ENCODE measurements at regions not wholly inside any gene's neighbourhood (a gene's known extent, or its start where the extent isn't known, plus 50 kb on each side); places are given as distances from the start of the nearest gene placed in this dataset.

GRCh38 chr7:124398937-124399552 is 366.2 kb upstream of the TMEM229A start:
- Mint-ChIP-seq H3K36me3 (ENCODE audit: insufficient read depth) (no peaks in the 10 kb centered on the region), H3K27ac (ENCODE audit: low read depth) (no peak overlapping the region), H3K27me3 (no peaks in the 10 kb centered on the region), H3K4me1 (no peaks in the 10 kb centered on the region), H3K9me3 (peaks cover 29% of the 10 kb centered on the region), H3K4me3 (no peak overlapping the region)
- ATAC-seq (replicated peaks; ENCODE audit: extremely low read depth, poor library complexity, severe bottlenecking): no peak
- no peak for DNase-seq (ENCODE audit: low spot score in 2 of 2)

DNA sequence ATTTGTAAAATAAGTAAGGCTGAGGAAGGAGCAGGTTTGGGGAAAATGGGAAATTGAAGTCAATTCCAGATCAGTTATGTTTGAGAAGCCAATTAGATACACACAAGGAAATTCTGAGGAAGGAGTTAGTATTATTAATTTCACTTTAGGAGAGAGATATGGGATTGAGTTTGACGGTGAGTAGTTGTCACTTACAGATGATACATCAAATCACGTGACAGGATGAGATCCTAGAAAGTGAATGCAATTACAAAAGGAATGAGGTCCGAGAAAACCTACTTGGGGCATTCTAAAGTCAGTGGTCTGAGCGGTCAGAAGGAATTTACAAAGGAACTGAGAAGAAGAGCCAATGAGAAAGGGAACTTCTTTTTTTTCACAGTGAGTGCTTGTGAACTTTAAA is 364.3 kb upstream of the TMEM229A start:
- H3K36me3 Mint-ChIP-seq (ENCODE audit: insufficient read depth): no peaks in the 10 kb centered on the region
- H3K4me1 Mint-ChIP-seq: no peaks in the 10 kb centered on the region
- DNase-seq (ENCODE audit: low spot score in 2 of 2) (no peak), ATAC-seq (replicated peaks; ENCODE audit: extremely low read depth, poor library complexity, severe bottlenecking) (no peak)
- no peak overlapping the region for H3K4me3 Mint-ChIP-seq
- no peaks in the 10 kb centered on the region for H3K27me3 Mint-ChIP-seq
- H3K27ac Mint-ChIP-seq (ENCODE audit: low read depth): no peak overlapping the region
- peaks cover 23% of the 10 kb centered on the region for H3K9me3 Mint-ChIP-seq

GRCh38 chr7:124390301-124390700 is 357.4 kb upstream of the TMEM229A start:
- ATAC-seq (replicated peaks; ENCODE audit: extremely low read depth, poor library complexity, severe bottlenecking) (no peak), DNase-seq (ENCODE audit: low spot score in 2 of 2) (no peak)
- Mint-ChIP-seq H3K4me1 (no peaks in the 10 kb centered on the region), H3K36me3 (ENCODE audit: insufficient read depth) (no peaks in the 10 kb centered on the region), H3K4me3 (no peak overlapping the region), H3K27me3 (no peaks in the 10 kb centered on the region), H3K27ac (ENCODE audit: low read depth) (no peak overlapping the region), H3K9me3 (no peaks in the 10 kb centered on the region)

- Mint-ChIP-seq H3K4me1 (no peaks in the 10 kb centered on the region), H3K9me3 (no peaks in the 10 kb centered on the region), H3K27me3 (no peaks in the 10 kb centered on the region), H3K27ac (ENCODE audit: low read depth) (no peak overlapping the region), H3K36me3 (ENCODE audit: insufficient read depth) (no peaks in the 10 kb centered on the region), H3K4me3 (no peak overlapping the region)
- no peak for ATAC-seq (replicated peaks; ENCODE audit: extremely low read depth, poor library complexity, severe bottlenecking)
- DNase-seq (ENCODE audit: low spot score in 2 of 2): no peak
Observed at GRCh38 chr7:124388751-124389150, 355.9 kb upstream of the TMEM229A start.

DNA sequence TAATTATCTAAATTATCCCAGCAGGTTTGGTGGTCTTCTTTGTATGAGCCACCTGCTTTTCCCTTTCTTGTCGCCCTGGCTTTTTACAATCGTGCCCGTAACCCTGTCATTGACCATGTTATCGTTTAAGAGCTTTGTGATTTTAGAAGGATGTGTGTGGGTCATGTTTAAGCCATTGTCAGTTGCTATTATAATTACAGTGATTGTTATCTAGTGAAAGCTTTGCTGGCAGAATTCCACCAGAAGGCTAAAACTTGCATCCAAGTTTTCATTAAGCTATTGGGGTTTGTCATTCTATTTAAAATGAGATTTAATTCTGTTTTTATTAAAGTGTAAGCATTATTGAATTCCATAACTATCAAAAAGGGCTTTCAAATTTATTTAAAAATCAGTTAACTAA is 354.2 kb upstream of the TMEM229A start:
- ATAC-seq (replicated peaks; ENCODE audit: extremely low read depth, poor library complexity, severe bottlenecking): no peak
- H3K4me1 Mint-ChIP-seq: no peaks in the 10 kb centered on the region
- no peak overlapping the region for H3K4me3 Mint-ChIP-seq

GRCh38 chr7:124379296-124379695 is 346.4 kb upstream of the TMEM229A start:
- H3K4me3 Mint-ChIP-seq: no peak overlapping the region
- H3K4me1 Mint-ChIP-seq: no peaks in the 10 kb centered on the region
- no peak overlapping the region for H3K27ac Mint-ChIP-seq (ENCODE audit: low read depth)
- DNase-seq (ENCODE audit: low spot score in 2 of 2) (no peak), ATAC-seq (replicated peaks; ENCODE audit: extremely low read depth, poor library complexity, severe bottlenecking) (no peak)
- H3K36me3 Mint-ChIP-seq (ENCODE audit: insufficient read depth): no peaks in the 10 kb centered on the region
- H3K9me3 Mint-ChIP-seq: peaks cover 17% of the 10 kb centered on the region
- H3K27me3 Mint-ChIP-seq: no peaks in the 10 kb centered on the region

More for the DNA sequence above, 354.2 kb upstream of the TMEM229A start:
- H3K27ac Mint-ChIP-seq (ENCODE audit: low read depth): no peak overlapping the region
- peaks cover 6% of the 10 kb centered on the region for H3K9me3 Mint-ChIP-seq
- H3K27me3 Mint-ChIP-seq: no peaks in the 10 kb centered on the region
- DNase-seq (ENCODE audit: low spot score in 2 of 2): no peak
- H3K36me3 Mint-ChIP-seq (ENCODE audit: insufficient read depth): no peaks in the 10 kb centered on the region

- no peaks in the 10 kb centered on the region for H3K4me1 Mint-ChIP-seq
- DNase-seq (ENCODE audit: low spot score in 2 of 2) (no peak), ATAC-seq (replicated peaks; ENCODE audit: extremely low read depth, poor library complexity, severe bottlenecking) (no peak)
- H3K27ac Mint-ChIP-seq (ENCODE audit: low read depth): no peak overlapping the region
- H3K4me3 Mint-ChIP-seq: no peak overlapping the region
- H3K9me3 Mint-ChIP-seq: peaks cover 9% of the 10 kb centered on the region
- H3K27me3 Mint-ChIP-seq: no peaks in the 10 kb centered on the region
- H3K36me3 Mint-ChIP-seq (ENCODE audit: insufficient read depth): no peaks in the 10 kb centered on the region
Observed at GRCh38 chr7:124376111-124376510, 343.2 kb upstream of the TMEM229A start.

DNA sequence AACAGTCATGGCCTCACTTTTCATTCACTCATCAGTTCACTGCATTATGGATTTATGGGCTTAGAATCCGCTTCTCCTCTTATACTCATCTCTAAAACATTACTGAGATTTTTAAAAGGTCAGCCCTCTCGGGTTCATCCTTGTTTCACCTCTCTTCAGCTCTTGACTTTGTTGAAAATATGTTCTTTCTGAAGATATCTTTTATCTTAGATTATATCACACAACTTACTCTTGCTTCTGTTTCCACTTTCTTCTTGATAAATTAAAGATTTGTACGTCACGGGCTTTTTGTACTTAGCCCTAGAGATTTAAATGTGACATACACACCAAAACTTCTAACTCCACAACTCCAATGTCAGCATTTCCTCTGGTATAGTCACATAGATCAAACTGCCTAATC is 342.5 kb upstream of the TMEM229A start:
- Mint-ChIP-seq H3K36me3 (ENCODE audit: insufficient read depth) (no peaks in the 10 kb centered on the region), H3K9me3 (peaks cover 5% of the 10 kb centered on the region), H3K4me3 (no peak overlapping the region), H3K27me3 (no peaks in the 10 kb centered on the region), H3K4me1 (no peaks in the 10 kb centered on the region), H3K27ac (ENCODE audit: low read depth) (no peak overlapping the region)
- DNase-seq (ENCODE audit: low spot score in 2 of 2): no peak
- no peak for ATAC-seq (replicated peaks; ENCODE audit: extremely low read depth, poor library complexity, severe bottlenecking)

DNA sequence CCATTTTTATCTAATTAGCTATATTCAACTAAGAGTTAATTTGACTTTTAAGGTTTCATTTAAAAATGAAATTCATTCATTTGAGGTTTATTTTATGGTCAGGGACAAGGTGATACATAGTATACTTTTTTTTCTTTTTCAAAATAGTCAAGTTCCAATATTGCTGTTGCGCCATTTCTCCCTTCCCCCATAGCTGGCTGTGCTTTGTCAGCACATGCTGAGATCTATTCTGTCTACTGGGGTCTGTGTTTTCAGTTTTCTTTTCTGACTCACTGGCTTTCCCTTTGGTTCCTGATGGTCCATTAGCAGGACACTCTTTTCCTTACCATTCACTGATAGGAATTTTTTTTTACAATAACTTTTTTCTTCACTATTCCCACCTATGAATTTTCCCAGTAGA is 336.4 kb upstream of the TMEM229A start:
- H3K4me1 Mint-ChIP-seq: no peaks in the 10 kb centered on the region
- no peak overlapping the region for H3K27ac Mint-ChIP-seq (ENCODE audit: low read depth)
- ATAC-seq (replicated peaks; ENCODE audit: extremely low read depth, poor library complexity, severe bottlenecking) (no peak), DNase-seq (ENCODE audit: low spot score in 2 of 2) (no peak)
- no peaks in the 10 kb centered on the region for H3K36me3 Mint-ChIP-seq (ENCODE audit: insufficient read depth)
- H3K27me3 Mint-ChIP-seq: no peaks in the 10 kb centered on the region
- no peak overlapping the region for H3K4me3 Mint-ChIP-seq
- H3K9me3 Mint-ChIP-seq: peaks cover 13% of the 10 kb centered on the region

DNA sequence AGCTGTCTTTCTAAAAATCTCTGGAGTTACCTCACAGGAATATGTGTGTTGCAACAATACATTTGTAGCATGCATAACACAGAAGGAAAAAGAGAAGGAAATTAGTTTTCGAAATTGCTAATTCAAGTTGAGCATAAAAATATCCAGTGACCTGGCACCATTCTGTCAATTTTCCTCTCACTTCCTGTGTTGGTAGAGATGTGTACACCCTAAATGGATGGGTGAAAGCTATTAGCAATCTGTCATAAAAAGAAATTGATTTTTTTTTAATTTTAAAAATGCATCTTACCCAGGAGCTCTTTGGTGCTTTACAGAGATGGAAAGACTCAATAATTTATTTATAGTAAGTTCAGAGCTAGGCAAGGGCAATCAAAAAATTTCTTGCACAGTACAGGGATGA is 333.3 kb upstream of the TMEM229A start:
- H3K27ac Mint-ChIP-seq (ENCODE audit: low read depth): no peak overlapping the region
- H3K4me1 Mint-ChIP-seq: no peaks in the 10 kb centered on the region
- no peak overlapping the region for H3K4me3 Mint-ChIP-seq
- ATAC-seq (replicated peaks; ENCODE audit: extremely low read depth, poor library complexity, severe bottlenecking): no peak
- H3K36me3 Mint-ChIP-seq (ENCODE audit: insufficient read depth): no peaks in the 10 kb centered on the region
- no peaks in the 10 kb centered on the region for H3K27me3 Mint-ChIP-seq
- DNase-seq (ENCODE audit: low spot score in 2 of 2): no peak
- peaks cover 17% of the 10 kb centered on the region for H3K9me3 Mint-ChIP-seq

- H3K27ac Mint-ChIP-seq (ENCODE audit: low read depth): no peak overlapping the region
- no peaks in the 10 kb centered on the region for H3K36me3 Mint-ChIP-seq (ENCODE audit: insufficient read depth)
- no peak for ATAC-seq (replicated peaks; ENCODE audit: extremely low read depth, poor library complexity, severe bottlenecking)
- no peak overlapping the region for H3K4me3 Mint-ChIP-seq
- no peak for DNase-seq (ENCODE audit: low spot score in 2 of 2)
- no peaks in the 10 kb centered on the region for H3K27me3 Mint-ChIP-seq
- H3K9me3 Mint-ChIP-seq: peaks cover 17% of the 10 kb centered on the region
- no peaks in the 10 kb centered on the region for H3K4me1 Mint-ChIP-seq
Observed at GRCh38 chr7:124364283-124364682, 331.4 kb upstream of the TMEM229A start.

DNA sequence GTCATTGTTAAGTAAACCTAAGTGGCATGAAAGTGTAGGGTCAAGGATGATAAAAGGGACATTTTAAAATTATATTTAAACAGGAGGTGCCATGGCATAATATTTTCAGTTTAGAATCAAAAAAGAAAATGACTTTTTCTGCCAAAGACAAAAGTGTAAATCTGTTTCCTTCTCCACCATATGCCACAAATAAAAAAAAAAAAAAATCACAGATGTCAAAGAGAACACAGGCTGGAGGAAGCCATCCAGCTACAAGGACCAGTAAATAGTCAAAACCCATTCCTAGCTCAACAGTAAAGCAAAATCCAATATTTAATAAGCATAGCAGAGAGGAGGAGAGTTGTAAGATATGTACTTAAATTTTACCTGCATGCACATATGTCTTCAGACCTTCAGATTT is 321.3 kb upstream of the TMEM229A start:
- H3K36me3 Mint-ChIP-seq (ENCODE audit: insufficient read depth): no peaks in the 10 kb centered on the region
- H3K27ac Mint-ChIP-seq (ENCODE audit: low read depth): no peak overlapping the region
- no peaks in the 10 kb centered on the region for H3K4me1 Mint-ChIP-seq
- peaks cover 13% of the 10 kb centered on the region for H3K9me3 Mint-ChIP-seq
- no peak overlapping the region for H3K4me3 Mint-ChIP-seq
- no peaks in the 10 kb centered on the region for H3K27me3 Mint-ChIP-seq
- DNase-seq (ENCODE audit: low spot score in 2 of 2) (no peak), ATAC-seq (replicated peaks; ENCODE audit: extremely low read depth, poor library complexity, severe bottlenecking) (no peak)

DNA sequence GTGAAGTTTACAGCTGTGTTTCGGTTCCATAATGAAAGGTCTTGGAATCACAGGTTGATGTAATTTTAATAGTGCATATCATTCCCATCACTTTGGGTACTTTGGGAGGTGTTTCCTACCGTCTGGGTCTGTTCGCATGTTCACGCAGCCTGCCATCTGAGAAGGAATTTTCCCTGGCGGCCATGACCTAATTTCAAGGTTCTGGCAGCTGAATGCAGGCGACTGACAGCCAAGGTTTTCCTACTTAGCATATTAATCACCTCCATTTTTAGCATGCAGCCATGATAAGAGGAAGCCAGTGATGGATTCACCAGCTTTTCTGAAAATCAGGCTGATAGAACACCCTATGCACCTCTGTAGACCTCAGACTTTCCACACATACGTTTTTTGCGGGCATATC is 319.1 kb upstream of the TMEM229A start:
- ATAC-seq (replicated peaks; ENCODE audit: extremely low read depth, poor library complexity, severe bottlenecking): no peak

GRCh38 chr7:124349443-124349842 is 316.6 kb upstream of the TMEM229A start:
- no peaks in the 10 kb centered on the region for H3K27me3 Mint-ChIP-seq
- no peak overlapping the region for H3K27ac Mint-ChIP-seq (ENCODE audit: low read depth)
- peaks cover 43% of the 10 kb centered on the region for H3K9me3 Mint-ChIP-seq
- DNase-seq (ENCODE audit: low spot score in 2 of 2) (no peak), ATAC-seq (replicated peaks; ENCODE audit: extremely low read depth, poor library complexity, severe bottlenecking) (no peak)
- no peak overlapping the region for H3K4me3 Mint-ChIP-seq
- H3K36me3 Mint-ChIP-seq (ENCODE audit: insufficient read depth): no peaks in the 10 kb centered on the region
- no peaks in the 10 kb centered on the region for H3K4me1 Mint-ChIP-seq

More for the DNA sequence above, 319.1 kb upstream of the TMEM229A start:
- H3K36me3 Mint-ChIP-seq (ENCODE audit: insufficient read depth): no peaks in the 10 kb centered on the region
- peaks cover 22% of the 10 kb centered on the region for H3K9me3 Mint-ChIP-seq
- H3K27ac Mint-ChIP-seq (ENCODE audit: low read depth): no peak overlapping the region
- H3K27me3 Mint-ChIP-seq: no peaks in the 10 kb centered on the region
- no peak overlapping the region for H3K4me3 Mint-ChIP-seq
- DNase-seq (ENCODE audit: low spot score in 2 of 2): no peak
- no peaks in the 10 kb centered on the region for H3K4me1 Mint-ChIP-seq
